HFFc6 (cell line): ENCODE measurements at regions not wholly inside any gene's neighbourhood (a gene's known extent, or its start where the extent isn't known, plus 50 kb on each side); places are given as distances from the start of the nearest gene placed in this dataset.

Experiments
- DNase-seq: peaks from one replicate; pipeline ENCODE4 v3.0.0-alpha.2; 2018
- H3K27ac Mint-ChIP-seq: 2 replicates; pipeline ENCODE4 v1.8.0; 2020; ENCODE audit warnings: mild to moderate bottlenecking, mixed read lengths
- H3K27me3 Mint-ChIP-seq: 2 replicates; pipeline ENCODE4 v1.8.0; 2021; ENCODE audit warnings: mild to moderate bottlenecking, moderate library complexity, mixed read lengths; ENCODE audit not compliant: insufficient read depth
- H3K36me3 Mint-ChIP-seq: 2 replicates; pipeline ENCODE4 v1.8.0; 2021; ENCODE audit warnings: low read depth, mixed read lengths
- H3K4me1 Mint-ChIP-seq: 2 replicates; pipeline ENCODE4 v1.8.0; 2020; ENCODE audit warnings: low read depth, mixed read lengths
- H3K4me3 Mint-ChIP-seq: 2 replicates; pipeline ENCODE4 v1.8.0; 2020; ENCODE audit warnings: mild to moderate bottlenecking, moderate library complexity, mixed read lengths
- H3K9me3 Mint-ChIP-seq: 2 replicates; pipeline ENCODE4 v1.8.0; 2020; ENCODE audit warnings: mild to moderate bottlenecking, mixed read lengths
- CTCF ChIP-seq: fragments of 200-600 bp; sonication (generic); IDR thresholded peaks from 2 replicates; pipeline ENCODE4 v1.5.0; 2021; ENCODE audit warnings: antibody characterized with exemption, mild to moderate bottlenecking

- no peaks in the 10 kb centered on the region for H3K36me3 Mint-ChIP-seq
- TF ChIP-seq CTCF, result no peak
Measured at GRCh38 chr9:91053824-91054223, 252.2 kb downstream of the SYK start.

GRCh38 chr9:91055845-91056244, 254.2 kb downstream of the SYK start:
- H3K27me3 Mint-ChIP-seq, result no peaks in the 10 kb centered on the region; the same call in 1 of the 2 replicates
- H3K4me3 Mint-ChIP-seq, result no peak overlapping the region
- H3K9me3 Mint-ChIP-seq, result no peaks in the 10 kb centered on the region
- TF ChIP-seq CTCF, result no peak
- DNase-seq, result no peak
- H3K36me3 Mint-ChIP-seq, result no peaks in the 10 kb centered on the region
- peaks cover 32% of the 10 kb centered on the region for H3K4me1 Mint-ChIP-seq
- no peak overlapping the region for H3K27ac Mint-ChIP-seq

More at GRCh38 chr9:91053824-91054223, 252.2 kb downstream of the SYK start:
- Mint-ChIP-seq H3K27me3 (peaks cover 1% of the 10 kb centered on the region), H3K4me3 (no peak overlapping the region), H3K9me3 (no peaks in the 10 kb centered on the region), H3K27ac (no peak overlapping the region), H3K4me1 (peaks cover 20% of the 10 kb centered on the region)
- DNase-seq, result no peak

- DNase-seq, result no peak
- H3K4me1 Mint-ChIP-seq, result peaks cover 39% of the 10 kb centered on the region
- H3K9me3 Mint-ChIP-seq, result no peaks in the 10 kb centered on the region
- no peak for TF ChIP-seq CTCF
- no peak overlapping the region for H3K27ac Mint-ChIP-seq
- H3K4me3 Mint-ChIP-seq, result no peak overlapping the region
- no peaks in the 10 kb centered on the region; the same call in 1 of the 2 replicates for H3K27me3 Mint-ChIP-seq
- H3K36me3 Mint-ChIP-seq, result no peaks in the 10 kb centered on the region
Measured at GRCh38 chr9:91056486-91056885, 254.9 kb downstream of the SYK start.

- no peaks in the 10 kb centered on the region for H3K36me3 Mint-ChIP-seq
- DNase-seq, result peak; percentile 34
- H3K4me1 Mint-ChIP-seq, result peaks cover 43% of the 10 kb centered on the region
- no peak for TF ChIP-seq CTCF
- H3K27me3 Mint-ChIP-seq, result no peaks in the 10 kb centered on the region; the same call in 1 of the 2 replicates
- H3K9me3 Mint-ChIP-seq, result no peaks in the 10 kb centered on the region
- H3K4me3 Mint-ChIP-seq, result no peak overlapping the region
- 0 out of 2 replicates have a peak overlapping the region, but pooled peaks have one; percentile 6 for H3K27ac Mint-ChIP-seq
Measured at GRCh38 chr9:91056917-91057316, 255.3 kb downstream of the SYK start.

- H3K4me3 Mint-ChIP-seq, result no peak overlapping the region; the same call in 1 of the 2 replicates
- no peaks in the 10 kb centered on the region for H3K9me3 Mint-ChIP-seq
- DNase-seq, result peak; percentile 11
- no peaks in the 10 kb centered on the region for H3K36me3 Mint-ChIP-seq
- TF ChIP-seq CTCF, result no peak
- no peaks in the 10 kb centered on the region; the same call in 1 of the 2 replicates for H3K27me3 Mint-ChIP-seq
- H3K4me1 Mint-ChIP-seq, result peaks cover 50% of the 10 kb centered on the region
- no peak overlapping the region for H3K27ac Mint-ChIP-seq
Measured at GRCh38 chr9:91059713-91060112, 258.1 kb downstream of the SYK start.
